ENCODE measurements at regions not wholly inside any gene's neighbourhood (a gene's known extent, or its start where the extent isn't known, plus 50 kb on each side); places are given as distances from the start of the nearest gene placed in this dataset.

- TF ChIP-seq CTCF (IDR thresholded peaks at IDR 0.05; ENCODE audit: insufficient read depth, low read depth, low read length), result no peak
- no peak for TF ChIP-seq EZH2 (IDR thresholded peaks at IDR 0.05; ENCODE audit: insufficient read depth, low read length)
These were observed 149.8 kb upstream of the NR5A2 start for GRCh38 chr1:199877526-199878384.

All from astrocyte (in vitro differentiated cells and primary cell).